Body of pancreas (tissue), 4 donors: ENCODE measurements at regions not wholly inside any gene's neighbourhood (a gene's known extent, or its start where the extent isn't known, plus 50 kb on each side); places are given as distances from the start of the nearest gene placed in this dataset.

ENCODE experiments used
- CTCF ChIP-seq, 7 experiments: fragments of 450-650 bp in 4 of 7; fragments of 200-600 bp in 3 of 7; sonication (generic) in 3 of 7; IDR thresholded peaks; one replicate each; pipeline ENCODE4 v1.5.1; 2016 to 2019; ENCODE audit warnings: antibody characterized with exemption in 7 of 7
- POLR2A ChIP-seq, 3 donors: fragments of 450-650 bp; IDR thresholded peaks; one replicate each; pipeline ENCODE4 v1.6.1; 2016; ENCODE audit warnings: antibody characterized with exemption in 3 of 3, mild to moderate bottlenecking in 2 of 3

GRCh38 chr17:70310221-70310672, 140.9 kb downstream of the KCNJ2 start:
- no peak for TF ChIP-seq CTCF (IDR thresholded peaks at IDR 0.05)
- no peak for TF ChIP-seq POLR2A (IDR thresholded peaks at IDR 0.05)
